Sigmoid colon (tissue), 4 donors: ENCODE measurements at regions not wholly inside any gene's neighbourhood (a gene's known extent, or its start where the extent isn't known, plus 50 kb on each side); places are given as distances from the start of the nearest gene placed in this dataset.

ENCODE experiments used
- CTCF ChIP-seq, 4 experiments: fragments of 450-650 bp in 3 of 4; fragments of 200-600 bp in 1 of 4; IDR thresholded peaks; one replicate each; pipeline ENCODE4 v1.5.1; 2016 to 2019; ENCODE audit warnings: antibody characterized with exemption in 4 of 4, mild to moderate bottlenecking in 3 of 4, moderate library complexity in 2 of 4
- EP300 ChIP-seq, 4 donors: sonication (generic); formaldehyde crosslinking; IDR thresholded peaks; one replicate each; pipeline ENCODE4 v1.6.1; 2017; ENCODE audit warnings: antibody characterized with exemption in 4 of 4
- POLR2A ChIP-seq, 2 donors: fragments of 450-650 bp; IDR thresholded peaks; one replicate each; pipeline ENCODE4 v1.6.1; 2016; ENCODE audit warnings: antibody characterized with exemption in 2 of 2, mild to moderate bottlenecking in 2 of 2, moderate library complexity in 2 of 2

GRCh38 chr21:27448960-27449359, 482.1 kb upstream of the ADAMTS5 start:
- TF ChIP-seq POLR2A (IDR thresholded peaks at IDR 0.05) (no peak), CTCF (IDR thresholded peaks at IDR 0.05) (no peak), EP300 (IDR thresholded peaks at IDR 0.05) (no peak)
